ENCODE measurements at regions not wholly inside any gene's neighbourhood (a gene's known extent, or its start where the extent isn't known, plus 50 kb on each side); places are given as distances from the start of the nearest gene placed in this dataset.

DNA sequence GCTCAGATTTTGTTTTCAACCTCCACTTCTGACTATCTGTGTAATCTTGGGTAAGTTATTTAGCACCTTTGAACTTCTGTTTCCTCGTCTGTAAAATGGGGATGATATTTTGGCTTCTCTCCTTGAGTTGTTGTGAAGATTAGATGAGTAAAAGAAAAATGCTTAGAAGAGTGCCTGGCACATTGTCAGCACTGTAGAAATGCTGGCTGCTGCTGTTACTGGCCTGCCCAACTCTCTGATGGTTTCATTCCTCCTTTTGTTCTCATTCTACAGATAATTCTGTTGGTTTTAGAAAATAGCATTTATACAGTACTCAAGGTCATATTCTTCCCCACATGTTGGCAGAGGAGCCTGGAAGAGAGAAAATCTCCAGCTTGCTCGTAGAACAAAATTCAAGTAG lies 547.2 kb upstream of the JAG1 start:
- no peak for TF ChIP-seq GATA3 (IDR thresholded peaks at IDR 0.05; ENCODE audit: low read depth, low read length)
- TF ChIP-seq GATA2 (IDR thresholded peaks at IDR 0.05; ENCODE audit: low read depth, low read length) = no peak

DNA sequence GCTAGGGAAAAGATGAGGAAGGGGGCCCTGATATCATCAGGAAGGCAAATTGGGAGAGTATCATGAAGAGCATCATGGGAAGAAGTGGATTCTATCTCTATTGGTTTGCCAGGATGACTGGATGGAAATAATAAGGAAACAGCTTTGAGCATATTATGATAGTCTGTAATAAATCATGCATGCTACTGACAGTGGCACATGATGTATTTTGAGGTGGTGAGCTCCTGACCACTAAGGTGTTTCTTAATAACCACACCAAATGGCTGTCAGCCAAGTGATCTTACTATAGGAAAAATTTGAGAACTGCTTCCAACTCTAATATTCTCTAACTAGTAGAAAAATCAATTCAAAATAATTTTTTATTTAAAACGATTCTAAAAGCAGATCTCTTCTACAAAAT lies 548.4 kb upstream of the JAG1 start:
- TF ChIP-seq GATA3 (IDR thresholded peaks at IDR 0.05; ENCODE audit: low read depth, low read length) (no peak), GATA2 (IDR thresholded peaks at IDR 0.05; ENCODE audit: low read depth, low read length) (no peak)

DNA sequence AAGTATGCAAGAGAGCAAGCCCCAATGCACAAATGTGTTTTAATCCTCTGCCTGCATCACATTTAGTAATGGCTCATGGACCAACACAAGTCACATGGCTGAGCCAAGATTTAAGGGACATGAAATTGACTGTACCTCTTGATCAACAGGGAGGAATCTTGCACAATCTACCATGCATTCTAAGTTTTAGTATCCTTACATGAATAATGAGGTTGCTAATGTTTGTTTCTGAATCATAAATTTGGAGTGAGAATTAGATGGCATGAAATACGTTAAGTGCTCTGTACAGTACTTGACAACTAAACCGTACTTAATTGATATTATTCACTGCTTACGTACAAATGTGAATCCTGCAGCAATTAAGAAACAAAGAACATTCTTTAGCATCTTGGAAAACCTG lies 553.8 kb upstream of the JAG1 start:
- TF ChIP-seq GATA3 (IDR thresholded peaks at IDR 0.05; ENCODE audit: low read depth, low read length) (no peak), GATA2 (IDR thresholded peaks at IDR 0.05; ENCODE audit: low read depth, low read length) (no peak)

DNA sequence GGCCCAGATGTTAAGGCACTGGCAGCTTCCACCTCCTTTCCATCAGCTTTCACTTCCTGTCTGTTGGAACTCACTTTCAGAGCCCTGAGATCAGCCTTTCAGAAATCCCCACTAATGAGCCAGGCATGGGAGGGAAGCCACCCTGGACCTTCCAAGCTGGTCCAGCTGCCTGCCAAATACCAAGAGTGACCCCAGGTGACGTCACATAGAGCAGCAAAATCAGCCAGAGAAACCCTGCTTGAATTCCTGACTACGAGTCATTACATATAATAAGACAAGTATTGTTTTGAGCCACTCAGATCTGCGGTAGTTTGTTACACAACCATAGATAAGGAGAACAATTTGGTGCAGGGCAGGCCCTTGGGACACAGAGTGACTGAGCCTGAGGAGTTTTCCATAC lies 556.0 kb upstream of the JAG1 start:
- TF ChIP-seq GATA2 (IDR thresholded peaks at IDR 0.05; ENCODE audit: low read depth, low read length) (no peak), GATA3 (IDR thresholded peaks at IDR 0.05; ENCODE audit: low read depth, low read length) (no peak)

DNA sequence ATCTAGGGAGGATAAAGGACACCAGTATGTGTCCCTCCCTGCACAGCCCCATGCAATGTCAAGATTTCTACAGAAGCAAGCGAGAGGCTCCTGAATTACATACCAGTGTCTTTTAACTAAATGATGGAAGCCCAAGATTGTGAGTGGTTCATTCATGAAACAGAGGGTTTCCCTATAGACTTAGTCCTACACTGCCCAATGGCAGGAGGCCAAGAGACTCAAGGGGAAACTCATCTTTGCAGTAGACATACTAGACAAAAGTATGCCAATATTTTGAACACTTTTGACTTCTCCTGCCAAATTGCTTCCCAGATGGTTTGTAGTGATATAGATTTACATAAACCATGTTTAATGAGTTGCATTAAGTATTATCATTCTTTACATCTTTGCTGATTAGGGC lies 557.2 kb upstream of the JAG1 start:
- TF ChIP-seq GATA2 (IDR thresholded peaks at IDR 0.05; ENCODE audit: low read depth, low read length) (no peak), GATA3 (IDR thresholded peaks at IDR 0.05; ENCODE audit: low read depth, low read length) (no peak)

DNA sequence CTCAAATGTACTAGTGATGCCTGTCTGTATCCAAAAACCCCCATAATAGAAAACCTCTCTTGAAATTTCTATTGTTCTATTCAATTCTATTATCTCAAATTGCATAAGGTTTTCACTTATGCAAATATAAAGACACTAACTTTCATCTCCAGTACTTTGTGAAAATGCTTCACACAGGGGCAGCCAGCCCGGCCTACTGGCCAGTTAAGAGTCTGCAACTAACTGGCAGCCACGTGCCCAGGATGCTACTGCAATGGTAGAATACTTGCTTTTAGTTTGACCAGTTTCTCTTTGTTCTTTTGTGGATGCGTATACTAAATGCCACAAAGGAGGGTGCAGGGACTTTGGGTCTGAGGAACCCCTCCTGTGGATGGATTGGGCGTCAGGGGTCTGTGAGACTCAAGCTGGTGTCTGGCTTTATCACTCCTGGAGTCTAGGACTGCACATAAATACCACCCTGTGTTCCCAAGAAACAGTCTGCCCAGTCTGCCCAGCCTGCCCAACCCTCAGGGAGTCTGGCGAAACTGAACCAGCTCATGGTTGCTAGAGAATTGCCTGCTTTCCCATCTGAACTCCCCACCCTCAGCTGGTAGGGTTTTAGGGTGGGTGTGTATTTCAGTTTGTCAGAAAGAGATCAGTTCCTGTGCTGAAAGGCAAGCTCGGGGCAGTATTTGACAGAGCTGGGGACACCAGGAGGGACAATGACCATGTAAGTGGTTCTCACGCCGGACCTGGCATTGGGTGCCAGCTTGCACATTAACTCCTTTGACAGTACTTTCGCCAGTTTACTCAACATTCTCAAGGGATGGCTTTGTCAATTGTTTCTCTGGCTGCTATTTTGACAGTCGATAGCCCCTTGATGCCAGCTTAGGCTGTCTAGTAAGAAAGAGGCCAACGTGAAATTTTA lies 558.2 kb upstream of the JAG1 start:
- no peak for TF ChIP-seq GATA2 (IDR thresholded peaks at IDR 0.05; ENCODE audit: low read depth, low read length)
- no peak for TF ChIP-seq GATA3 (IDR thresholded peaks at IDR 0.05; ENCODE audit: low read depth, low read length)

DNA sequence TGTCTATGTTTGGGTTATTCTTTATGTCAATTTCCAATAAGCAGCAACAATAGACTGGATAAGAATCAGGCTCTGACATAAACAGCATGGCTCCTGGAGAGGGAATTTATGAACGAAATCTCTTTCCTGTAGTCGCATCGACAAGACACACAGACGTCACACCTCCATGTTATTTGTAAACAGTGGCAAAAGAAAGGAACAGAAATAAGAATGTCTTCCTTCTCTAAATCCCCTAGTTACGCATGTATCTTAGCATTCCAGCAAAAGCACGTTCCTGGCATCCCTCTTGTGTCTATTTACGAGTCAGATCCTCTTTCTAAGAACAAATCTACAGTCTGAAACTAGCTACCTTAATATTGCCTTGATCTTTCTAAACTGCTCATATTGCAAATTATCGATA lies 559.1 kb upstream of the JAG1 start:
- TF ChIP-seq GATA3 (IDR thresholded peaks at IDR 0.05; ENCODE audit: low read depth, low read length) (no peak), GATA2 (IDR thresholded peaks at IDR 0.05; ENCODE audit: low read depth, low read length) (no peak)

DNA sequence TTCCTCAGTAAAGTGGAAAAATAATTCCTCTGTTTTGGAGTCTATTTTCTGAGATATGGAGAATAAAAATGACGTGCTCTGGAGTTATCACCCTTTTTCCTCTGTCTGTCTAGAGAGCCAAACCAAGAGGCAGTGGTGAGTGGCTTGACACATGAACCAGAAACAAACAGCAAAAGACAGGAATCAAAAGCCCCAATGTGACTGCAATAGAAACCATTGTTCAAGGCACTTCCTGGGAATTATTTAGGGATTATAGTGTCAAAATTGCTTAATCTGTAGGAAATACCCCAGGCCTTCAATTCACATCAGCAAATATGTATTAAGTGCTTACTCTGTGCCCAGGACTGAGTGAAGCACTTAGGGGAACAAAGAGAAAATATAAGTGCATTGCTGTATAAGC lies 560.4 kb upstream of the JAG1 start:
- TF ChIP-seq GATA3 (IDR thresholded peaks at IDR 0.05; ENCODE audit: low read depth, low read length) = no peak
- no peak for TF ChIP-seq GATA2 (IDR thresholded peaks at IDR 0.05; ENCODE audit: low read depth, low read length)

DNA sequence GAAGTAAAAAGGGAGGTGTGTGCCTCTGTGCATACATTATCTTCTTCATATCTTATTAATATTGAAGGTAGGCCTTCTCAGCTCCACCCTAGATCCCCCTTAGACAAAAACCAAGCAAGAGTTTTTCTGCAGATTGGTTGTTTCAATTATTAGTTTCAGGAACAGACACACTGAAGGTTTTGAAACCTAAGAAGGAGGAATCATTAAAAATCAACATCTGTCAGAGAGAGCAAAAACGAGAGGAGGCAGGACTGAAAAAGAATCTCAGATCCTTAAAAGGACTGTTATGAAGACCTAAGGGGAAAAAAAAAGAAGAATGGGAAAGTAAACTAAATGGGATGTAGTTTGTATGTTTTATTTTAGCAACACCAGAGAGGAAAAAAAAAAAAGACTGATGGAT lies 560.8 kb upstream of the JAG1 start:
- TF ChIP-seq GATA2 (IDR thresholded peaks at IDR 0.05; ENCODE audit: low read depth, low read length) (no peak), GATA3 (IDR thresholded peaks at IDR 0.05; ENCODE audit: low read depth, low read length) (no peak)

DNA sequence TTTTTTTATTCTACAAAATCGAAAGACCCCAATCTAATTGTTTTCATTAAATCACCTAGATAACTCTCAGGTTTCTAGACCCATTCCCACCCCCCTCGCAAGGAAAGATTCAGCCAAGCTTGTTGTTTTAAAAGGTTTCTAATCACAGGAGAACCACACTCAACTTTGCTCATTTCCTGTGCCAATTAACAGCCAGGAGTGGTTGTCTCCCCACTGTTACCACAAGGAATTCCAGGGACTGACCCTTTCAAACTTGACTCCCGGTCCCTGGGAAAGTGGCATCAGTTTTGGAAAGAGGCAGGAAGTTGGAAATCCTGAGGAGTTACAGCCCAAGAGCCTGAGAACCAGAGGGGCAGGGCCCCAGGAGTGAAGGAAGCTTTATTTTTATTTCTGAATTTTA lies 561.3 kb upstream of the JAG1 start:
- no peak for TF ChIP-seq GATA2 (IDR thresholded peaks at IDR 0.05; ENCODE audit: low read depth, low read length)
- no peak for TF ChIP-seq GATA3 (IDR thresholded peaks at IDR 0.05; ENCODE audit: low read depth, low read length)

DNA sequence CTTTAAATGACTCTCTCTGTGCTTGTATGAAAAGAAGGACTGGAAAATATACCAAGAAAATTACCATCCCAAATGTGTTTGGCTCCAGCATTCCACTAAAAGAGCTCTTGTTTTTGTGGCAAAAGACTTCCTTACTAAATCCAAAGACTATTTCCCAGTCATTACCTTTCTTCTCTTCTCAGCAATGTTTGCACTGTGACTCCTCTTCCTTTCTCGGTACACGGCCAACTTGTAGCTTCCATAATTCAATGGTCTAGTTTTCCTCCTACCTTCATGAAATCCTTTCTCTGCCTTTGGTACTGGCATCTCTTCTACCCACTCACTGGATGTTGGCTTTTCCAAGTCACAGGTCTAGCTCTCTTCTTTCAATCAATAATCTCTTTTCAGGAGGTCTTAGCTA lies 568.5 kb upstream of the JAG1 start:
- no peak for TF ChIP-seq GATA3 (IDR thresholded peaks at IDR 0.05; ENCODE audit: low read depth, low read length)
- TF ChIP-seq GATA2 (IDR thresholded peaks at IDR 0.05; ENCODE audit: low read depth, low read length) = no peak

DNA sequence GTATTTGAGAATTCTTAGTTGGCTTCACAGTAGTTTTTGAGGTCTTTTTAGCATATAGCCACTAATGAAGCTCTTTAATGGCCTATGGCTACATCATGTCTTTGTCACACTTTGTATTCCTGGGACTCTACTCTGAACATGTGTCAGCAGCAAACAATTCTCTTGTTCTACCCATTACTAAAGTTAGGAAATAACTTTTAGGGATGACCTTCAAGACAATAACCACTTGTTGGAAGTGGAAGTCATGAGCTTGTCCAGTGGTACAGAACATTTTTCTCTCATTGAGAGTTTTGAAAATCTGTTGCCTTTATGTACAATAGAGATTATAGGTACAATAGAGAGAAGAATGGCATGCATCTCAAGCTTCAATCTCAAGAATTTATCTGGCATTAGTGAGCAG lies 571.6 kb upstream of the JAG1 start:
- TF ChIP-seq GATA3 (IDR thresholded peaks at IDR 0.05; ENCODE audit: low read depth, low read length) (no peak), GATA2 (IDR thresholded peaks at IDR 0.05; ENCODE audit: low read depth, low read length) (no peak)

DNA sequence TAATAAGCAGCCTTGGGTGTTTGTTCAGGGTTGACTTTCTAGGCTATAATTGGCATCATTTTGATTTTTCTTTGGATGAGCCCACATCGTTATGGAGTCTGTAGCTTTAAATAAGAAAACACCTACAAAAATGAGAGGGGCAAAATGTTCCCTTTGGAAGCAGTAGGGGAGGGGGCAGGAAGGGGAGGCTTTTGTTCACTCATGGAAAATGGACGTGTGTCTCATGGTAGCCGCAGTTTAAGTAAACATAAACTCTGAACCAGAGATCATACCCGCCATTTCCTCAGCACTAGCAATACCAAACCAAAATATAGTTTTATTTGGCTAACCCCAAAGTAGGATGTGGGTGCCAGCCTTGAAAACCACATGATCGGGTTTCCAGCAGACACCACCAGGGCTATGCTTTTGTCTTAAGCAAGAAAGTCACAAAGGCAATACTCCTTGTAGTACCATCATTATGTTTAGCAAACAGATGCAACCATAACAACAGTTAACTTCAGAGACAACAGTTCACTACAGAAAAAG lies 572.5 kb upstream of the JAG1 start:
- TF ChIP-seq GATA2 (IDR thresholded peaks at IDR 0.05; ENCODE audit: low read depth, low read length) (no peak), GATA3 (IDR thresholded peaks at IDR 0.05; ENCODE audit: low read depth, low read length) (no peak)

DNA sequence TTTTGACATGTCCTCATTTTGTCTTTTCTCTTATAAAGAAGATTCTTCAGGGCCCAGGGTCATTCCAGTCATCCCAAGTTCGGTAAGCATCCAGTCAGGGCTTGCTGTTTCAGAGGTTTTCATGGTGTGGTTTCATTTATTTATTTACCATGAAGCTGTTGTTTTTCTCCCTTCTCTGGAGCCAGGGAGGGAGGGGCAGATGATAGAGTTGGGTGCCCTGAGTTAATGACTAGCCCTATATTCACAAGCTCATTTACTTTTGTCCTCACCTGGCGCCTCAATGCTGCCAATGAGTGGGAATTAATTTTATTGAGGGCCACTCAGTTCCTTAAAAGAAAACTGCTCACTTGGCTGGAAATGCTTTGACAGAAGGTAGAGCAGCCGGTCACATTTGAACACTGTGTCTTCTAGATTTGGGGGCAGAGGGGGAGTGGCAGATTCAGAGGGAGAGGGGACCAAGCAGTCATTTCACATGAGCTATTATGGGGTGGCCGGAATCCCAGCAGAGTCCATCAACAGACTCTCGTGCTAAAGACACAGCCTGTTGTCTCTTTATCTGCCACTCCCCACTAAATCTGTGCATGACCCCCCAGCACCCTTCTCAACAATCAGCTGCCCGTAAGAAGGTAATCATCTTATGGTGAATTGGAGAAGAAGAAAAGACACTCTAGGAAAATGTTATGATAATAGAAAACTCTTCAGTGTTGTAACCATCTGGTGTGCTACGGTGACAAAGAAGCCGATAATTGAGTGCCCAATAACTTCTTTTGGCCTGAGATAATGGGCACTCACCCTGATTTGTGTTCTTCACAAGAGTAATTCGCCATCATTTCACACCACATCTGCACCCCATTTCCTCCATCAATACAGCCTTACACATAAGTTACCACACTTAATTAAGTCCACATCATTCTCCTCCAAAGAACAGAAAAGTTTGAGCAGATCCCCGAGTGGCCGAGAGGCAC lies 573.5 kb upstream of the JAG1 start:
- TF ChIP-seq GATA3 (IDR thresholded peaks at IDR 0.05; ENCODE audit: low read depth, low read length) = no peak
- no peak for TF ChIP-seq GATA2 (IDR thresholded peaks at IDR 0.05; ENCODE audit: low read depth, low read length)

Measured in SH-SY5Y (cell line).